Activated gamma-delta T cell treated with Interleukin-2 at 50 U/mL for 16 hours (primary cell): ENCODE measurements at regions not wholly inside any gene's neighbourhood (a gene's known extent, or its start where the extent isn't known, plus 50 kb on each side); places are given as distances from the start of the nearest gene placed in this dataset.
"Not testable (repeated sequence)": the region's sequence is repeated elsewhere in the genome, so short reads cannot be mapped to it uniquely, and the experiment has no call there.

Experiments used
- DNase-seq: peaks from one replicate; pipeline ENCODE4 v3.0.0-alpha.2; 2020

DNA sequence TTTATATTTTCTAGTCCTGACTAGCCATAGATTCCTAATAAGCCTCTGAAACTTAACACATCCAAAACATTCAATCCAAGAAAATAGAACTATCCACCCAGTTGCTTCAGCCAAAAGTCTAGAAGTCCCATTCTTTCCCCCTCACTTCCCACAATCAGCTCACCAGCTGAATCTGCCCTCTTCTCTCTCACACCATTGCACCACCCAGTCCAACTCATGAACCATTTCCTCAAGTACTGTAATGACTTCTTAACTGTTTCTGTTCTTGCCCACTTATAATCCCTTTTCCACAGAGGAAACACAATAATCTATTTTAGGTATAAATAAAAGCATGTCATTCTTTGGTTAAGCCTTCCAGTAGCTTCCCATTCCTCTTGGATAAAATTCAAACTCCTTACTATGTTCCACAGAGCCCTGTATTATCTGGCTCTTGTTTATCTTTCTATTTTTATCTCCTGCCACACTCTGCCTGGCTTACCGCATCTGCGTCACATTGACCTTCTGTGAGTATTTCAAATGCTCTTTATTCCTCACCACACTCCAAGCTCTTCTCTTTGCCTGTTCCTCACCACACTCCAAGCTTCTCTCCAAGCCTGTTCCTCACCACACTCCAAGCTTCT lies 205.9 kb upstream of the FRG1 start:
- not testable (repeated sequence) for DNase-seq

DNA sequence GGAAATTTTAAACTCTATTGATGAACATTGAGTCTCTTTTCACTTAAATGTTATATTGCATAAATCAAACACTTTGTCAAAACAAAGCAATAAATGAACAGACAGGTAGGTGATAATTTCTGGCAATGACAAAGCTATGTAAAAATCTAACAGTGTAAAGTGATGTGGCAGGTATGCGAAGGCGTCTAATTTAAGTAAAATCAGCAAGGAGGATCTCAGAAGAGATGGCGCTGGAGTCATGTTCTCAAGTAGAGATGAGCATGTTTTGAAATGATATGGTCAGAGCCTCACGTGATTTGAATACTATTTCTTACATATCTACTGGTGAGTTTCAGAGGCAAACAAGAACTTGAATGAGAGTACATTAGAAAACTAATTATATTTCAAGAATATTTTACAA lies 204.0 kb upstream of the FRG1 start:
- not testable (repeated sequence) for DNase-seq

GRCh38 chr4:189740118-189740517 lies 200.6 kb upstream of the FRG1 start:
- DNase-seq: not testable (repeated sequence)

GRCh38 chr4:189740873-189741272 lies 199.8 kb upstream of the FRG1 start:
- no peak for DNase-seq

GRCh38 chr4:189753092-189753491 lies 187.6 kb upstream of the FRG1 start:
- not testable (repeated sequence) for DNase-seq

GRCh38 chr4:189763583-189763982 lies 177.1 kb upstream of the FRG1 start:
- no peak for DNase-seq

DNA sequence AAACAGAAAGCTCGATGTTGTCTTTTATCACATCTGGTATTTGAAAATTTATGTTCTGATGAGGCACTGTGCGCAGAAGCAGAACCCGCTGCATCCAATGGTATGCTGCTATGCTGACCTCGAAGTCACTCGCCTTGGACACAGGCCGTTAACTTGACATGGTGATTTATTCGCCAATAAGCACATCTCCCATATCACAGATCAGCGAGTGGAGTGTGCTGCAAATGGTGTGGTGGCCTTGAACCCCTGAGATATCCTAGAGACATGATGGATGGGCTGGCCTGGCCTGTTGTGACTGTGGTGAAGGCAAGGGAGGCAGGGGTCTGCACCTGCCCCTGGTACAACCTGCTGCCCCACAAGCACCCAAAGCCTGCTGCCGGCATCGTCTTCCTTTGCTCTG lies 175.4 kb upstream of the FRG1 start:
- no peak for DNase-seq

- DNase-seq: no peak
Measured at GRCh38 chr4:189765736-189766135, 174.9 kb upstream of the FRG1 start.

DNA sequence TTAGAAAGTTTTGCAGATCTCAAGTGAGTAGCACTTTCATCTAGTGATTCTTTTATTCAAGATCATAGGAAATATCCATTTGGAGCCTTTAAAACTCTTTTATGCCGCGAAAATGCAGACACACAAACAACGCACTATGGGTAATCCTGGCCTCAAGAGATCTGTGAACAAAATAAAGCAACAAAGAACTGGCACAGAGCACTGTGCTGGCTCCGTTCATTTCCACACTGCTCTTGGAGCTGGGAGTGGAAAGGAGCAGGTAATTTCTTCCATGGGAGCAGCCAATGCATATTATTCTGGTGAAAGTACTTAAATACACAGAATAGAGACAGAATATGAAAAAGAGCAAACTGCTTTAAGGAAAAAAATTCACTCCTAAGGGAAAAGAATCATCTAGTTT lies 172.7 kb upstream of the FRG1 start:
- DNase-seq: no peak

GRCh38 chr4:189769131-189769530 lies 171.5 kb upstream of the FRG1 start:
- DNase-seq: no peak

- no peak for DNase-seq
Measured at GRCh38 chr4:189771696-189772361, 168.8 kb upstream of the FRG1 start.

GRCh38 chr4:189773909-189774308 lies 166.8 kb upstream of the FRG1 start:
- DNase-seq: no peak

DNA sequence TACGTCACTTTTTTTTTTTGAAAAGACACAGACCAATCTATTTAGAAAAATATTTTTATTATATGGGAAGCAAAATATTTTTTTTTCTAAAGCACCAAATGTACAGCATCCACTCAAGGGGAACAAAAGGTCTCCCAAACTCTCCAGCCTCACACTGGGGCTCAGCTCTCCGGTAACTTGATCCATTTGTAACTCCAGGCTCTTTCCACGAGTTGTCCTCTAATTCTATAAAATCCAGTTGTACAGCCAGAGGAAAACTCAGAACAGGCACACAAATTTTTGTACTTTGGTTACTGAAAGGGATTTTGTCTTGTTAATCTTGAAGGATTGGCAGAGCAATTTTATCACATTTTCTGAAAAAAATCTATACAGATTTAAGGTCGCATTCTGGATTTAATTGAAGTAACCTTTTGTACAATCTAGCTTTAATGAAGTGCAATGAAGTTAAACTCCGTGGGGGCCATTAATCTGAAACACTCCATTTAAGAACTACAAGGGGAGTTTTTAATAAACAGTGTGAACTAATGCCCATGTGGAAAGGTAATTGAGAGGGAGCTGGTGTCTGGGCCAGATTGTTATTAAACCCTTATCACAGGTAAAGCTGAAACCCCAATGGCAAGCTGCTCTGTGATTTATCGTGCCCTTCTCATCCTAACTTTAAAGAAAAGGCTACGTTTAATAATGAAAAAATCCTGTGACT lies 161.2 kb upstream of the FRG1 start:
- no peak for DNase-seq

GRCh38 chr4:189780391-189780790 lies 160.3 kb upstream of the FRG1 start:
- no peak for DNase-seq

GRCh38 chr4:189784651-189785050 lies 156.0 kb upstream of the FRG1 start:
- DNase-seq: no peak

DNA sequence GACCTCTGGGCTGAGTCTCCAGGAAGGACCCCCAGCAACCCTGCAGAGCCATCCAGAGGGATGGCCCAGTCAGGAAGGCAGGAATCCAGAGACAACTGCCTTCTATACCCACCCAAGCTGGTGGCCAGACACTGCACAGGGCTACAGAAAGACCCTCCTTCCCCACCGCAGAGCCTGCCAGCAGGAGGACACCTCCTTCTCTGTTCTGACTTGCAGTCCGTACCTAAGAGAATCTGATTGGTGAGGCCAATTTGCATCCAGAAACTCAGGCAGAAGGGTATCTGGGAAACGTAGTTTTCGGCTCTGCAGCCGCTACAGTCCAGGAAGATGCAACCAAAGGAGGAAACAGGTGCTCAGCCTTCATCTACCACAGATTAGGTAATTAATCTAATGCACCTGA lies 155.4 kb upstream of the FRG1 start:
- DNase-seq: no peak

DNA sequence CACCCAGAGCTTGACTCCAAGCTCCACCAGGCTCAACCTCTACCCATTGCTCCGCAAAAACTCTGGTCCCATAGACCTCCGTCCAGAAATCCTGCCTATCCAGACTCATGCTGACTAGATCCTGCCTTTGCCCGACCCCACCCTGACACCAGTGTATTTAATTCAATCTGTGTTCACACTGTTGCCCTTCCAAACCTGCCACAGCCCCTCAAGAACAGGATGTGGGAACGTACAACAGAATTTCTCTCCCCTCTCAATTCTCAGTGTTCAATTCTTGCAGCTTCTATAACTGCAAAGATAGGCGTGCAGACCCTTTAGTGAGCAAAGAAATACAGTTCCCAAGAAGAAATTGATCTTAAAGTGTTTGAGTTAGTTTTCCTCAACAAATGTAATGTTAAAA lies 154.2 kb upstream of the FRG1 start:
- DNase-seq: no peak

DNA sequence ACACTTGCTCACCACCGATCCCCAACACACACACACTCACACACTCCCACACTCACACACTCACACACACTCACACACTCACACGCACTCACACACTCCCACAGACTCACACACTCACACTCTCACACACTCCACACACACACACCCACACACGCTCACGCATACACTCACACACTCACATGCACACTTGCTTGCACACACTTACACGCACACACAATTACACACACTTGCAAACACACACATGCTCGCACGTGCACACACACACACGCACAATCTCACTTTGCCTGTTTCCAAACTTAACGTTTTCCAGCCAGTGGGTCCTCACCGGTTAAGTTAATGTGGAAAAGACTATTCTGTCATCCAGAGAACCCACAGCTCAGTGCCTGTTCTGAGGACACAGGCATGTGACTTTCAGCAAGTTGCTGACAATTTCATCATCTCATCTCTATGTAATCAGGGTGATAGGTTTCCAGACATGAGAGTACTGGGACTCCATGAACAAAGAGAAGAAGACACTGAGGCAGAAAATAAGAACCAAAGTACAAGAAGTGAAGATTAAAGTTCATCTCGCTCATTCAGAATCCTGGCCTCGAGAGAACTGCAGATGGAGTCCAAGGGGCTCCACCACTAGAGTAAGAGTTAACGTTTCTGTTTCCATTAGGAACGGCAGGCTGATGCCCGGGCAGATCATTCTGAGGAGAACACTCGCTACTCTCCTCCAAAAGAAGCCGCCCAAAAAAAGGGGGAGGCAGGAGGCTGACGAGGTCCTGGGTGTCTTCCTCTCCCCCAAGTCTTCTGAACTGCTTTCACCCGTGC lies 153.2 kb upstream of the FRG1 start:
- DNase-seq: no peak

DNA sequence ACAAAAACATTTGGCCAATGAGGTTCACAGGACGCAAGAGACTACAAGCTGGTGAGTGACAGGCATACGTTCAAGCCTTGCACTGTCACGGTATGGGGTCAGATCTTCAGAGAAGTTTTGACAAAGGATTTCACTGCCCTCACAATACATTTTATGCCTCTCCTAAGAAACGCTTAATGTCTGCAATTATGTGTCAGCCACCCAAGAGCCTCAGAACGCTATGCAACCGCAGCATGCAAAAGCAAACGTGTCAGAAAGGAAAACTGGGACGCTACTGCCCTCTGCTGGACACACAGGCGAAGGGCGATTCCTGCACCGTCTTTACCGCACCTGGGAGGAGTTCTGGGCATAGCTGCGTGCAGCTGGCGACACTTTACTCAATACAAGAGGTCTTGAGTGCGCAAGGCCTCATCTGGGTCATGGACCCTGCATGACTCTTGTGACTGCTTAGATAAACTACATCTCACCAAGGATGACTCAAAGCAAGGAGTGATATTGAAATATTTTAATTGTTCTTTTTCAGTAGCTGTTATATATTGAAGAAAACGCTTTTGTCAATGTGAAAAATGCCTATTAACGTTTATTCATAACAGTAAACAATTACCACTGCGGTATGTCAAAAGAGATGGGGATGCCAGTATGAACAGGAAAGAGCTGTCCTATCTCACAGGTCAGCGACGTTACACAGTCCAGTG lies 147.6 kb upstream of the FRG1 start:
- DNase-seq: peak; percentile 13

GRCh38 chr4:189800545-189801088 lies 140.1 kb upstream of the FRG1 start:
- no peak for DNase-seq

GRCh38 chr4:189802884-189803283 lies 137.8 kb upstream of the FRG1 start:
- no peak for DNase-seq

DNA sequence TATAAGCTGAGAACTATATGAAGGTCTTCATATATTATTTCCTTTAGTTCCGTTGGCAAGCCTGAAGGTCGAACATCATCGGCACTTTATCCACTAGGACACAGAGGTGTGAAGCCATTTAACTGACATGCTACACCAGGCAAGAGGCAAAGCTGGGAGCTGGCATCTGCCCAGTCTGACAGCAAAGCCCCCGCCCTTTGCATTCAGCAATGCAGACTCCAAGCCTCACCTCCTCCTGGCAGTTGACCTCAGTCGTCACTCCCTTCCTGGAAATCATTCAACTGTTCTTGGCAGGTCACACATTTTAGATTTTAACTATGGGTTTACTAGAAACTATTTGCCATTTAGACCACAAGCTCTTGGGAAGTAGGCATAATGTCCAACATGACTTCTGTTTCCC lies 135.8 kb upstream of the FRG1 start:
- DNase-seq: no peak

DNA sequence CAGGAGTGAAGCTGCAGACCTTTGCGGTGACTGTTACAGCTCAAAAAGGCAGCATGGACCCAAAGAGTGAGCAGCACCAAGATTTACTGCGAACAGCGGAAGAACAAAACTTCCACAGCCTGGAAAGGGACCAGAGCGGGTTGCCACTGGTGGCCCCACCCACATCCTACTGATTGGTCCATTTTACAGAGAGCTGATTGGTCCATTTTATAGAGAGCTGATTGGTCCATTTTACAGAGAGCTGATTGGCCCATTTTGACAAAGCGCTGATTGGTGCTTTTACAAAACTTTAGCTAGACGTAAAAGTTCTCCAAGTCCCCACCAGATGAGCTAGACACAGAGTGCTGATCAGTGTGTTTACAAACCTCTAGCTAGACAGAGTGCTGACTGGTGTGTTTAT lies 134.2 kb upstream of the FRG1 start:
- no peak for DNase-seq
